IMR-90 (cell line): ENCODE measurements at regions not wholly inside any gene's neighbourhood (a gene's known extent, or its start where the extent isn't known, plus 50 kb on each side); places are given as distances from the start of the nearest gene placed in this dataset.

ENCODE experiments used
- ATAC-seq: fragments of 200-7000 bp; cut with Tn5 transposase; 2 replicates; pipeline ENCODE4 v1.9.1; 2020; ENCODE audit warnings: low read depth, mild to moderate bottlenecking, moderate library complexity
- BruUV-seq: library from RNA; stranded (reverse); fragments of 400-500 nt; replicated peaks from 2 replicates; lab custom pipeline; 2021; lab: Mats Ljungman, UMichigan
- CTCF ChIA-PET: fragments of 300-600 bp; formaldehyde crosslinking; extraction: SDS; loops from one replicate; lab custom pipeline; 2021; ENCODE audit warnings: antibody characterized with exemption; lab: Yijun Ruan, JAX
- POLR2A ChIA-PET: fragments of 300-600 bp; sonication (Branson Sonifier 250); formaldehyde crosslinking; loops from one replicate; lab custom pipeline; 2022; ENCODE audit warnings: antibody characterized with exemption; ENCODE audit not compliant: unreplicated experiment; lab: Charles Lee
- DNase-seq: peaks from one replicate; pipeline ENCODE4 v3.0.0; 2013
- H2AFZ ChIP-seq: replicated peaks from 2 replicates; pipeline ENCODE3; 2013; ENCODE audit warnings: low read length, mild to moderate bottlenecking; ENCODE audit not compliant: poor library complexity
- H2AK5ac ChIP-seq: 2 replicates; pipeline ENCODE4 v1.6.1; 2013; ENCODE audit warnings: low read depth, low read length, inconsistent platforms
- H2AK9ac ChIP-seq: replicated peaks from 2 replicates; pipeline ENCODE3; 2013; ENCODE audit warnings: mild to moderate bottlenecking, low read depth, low read length, moderate library complexity; ENCODE audit not compliant: poor library complexity
- H2BK120ac ChIP-seq: 2 replicates; pipeline ENCODE4 v1.6.1; 2013; ENCODE audit warnings: low read depth, low read length, inconsistent platforms
- H2BK15ac ChIP-seq: 3 replicates; pipeline ENCODE4 v1.6.1; 2013; ENCODE audit warnings: low read depth, low read length, inconsistent platforms
- H2BK20ac ChIP-seq: 2 replicates; pipeline ENCODE4 v1.6.1; 2013; ENCODE audit warnings: low read depth, mild to moderate bottlenecking, inconsistent platforms, low read length, moderate library complexity
- H2BK5ac ChIP-seq: 2 replicates; pipeline ENCODE4 v1.6.1; 2013; ENCODE audit warnings: mild to moderate bottlenecking, low read depth, low read length, inconsistent platforms; ENCODE audit not compliant: poor library complexity, severe bottlenecking
- H3K14ac ChIP-seq: replicated peaks from 2 replicates; pipeline ENCODE4 v1.6.1; 2013; ENCODE audit warnings: low read depth, low read length, inconsistent platforms
- H3K18ac ChIP-seq: 2 replicates; pipeline ENCODE4 v1.6.1; 2013; ENCODE audit warnings: low read depth, low read length, control low read depth
- H3K23ac ChIP-seq: 2 replicates; pipeline ENCODE4 v1.6.1; 2013; ENCODE audit warnings: low read depth, low read length, inconsistent platforms
- H3K27ac ChIP-seq: 2 replicates; pipeline ENCODE4 v1.5.1; 2013; ENCODE audit warnings: mild to moderate bottlenecking, control low read depth, low read length; ENCODE audit not compliant: insufficient read depth
- H3K27me3 ChIP-seq: 2 replicates; pipeline ENCODE4 v1.6.1; 2013; ENCODE audit warnings: low read length; ENCODE audit not compliant: control insufficient read depth, insufficient read depth
- H3K36me3 ChIP-seq: 2 replicates; pipeline ENCODE4 v1.6.1; 2013; ENCODE audit warnings: low read length, mixed read lengths; ENCODE audit not compliant: control insufficient read depth, insufficient read depth
- H3K4ac ChIP-seq: 2 replicates; pipeline ENCODE4 v1.6.1; 2013; ENCODE audit warnings: low read depth, low read length, inconsistent platforms
- H3K4me1 ChIP-seq: 2 replicates; pipeline ENCODE4 v1.6.1; 2013; ENCODE audit warnings: low read length, mixed read lengths; ENCODE audit not compliant: control insufficient read depth, insufficient read depth
- H3K4me2 ChIP-seq: 2 replicates; pipeline ENCODE4 v1.6.1; 2013; ENCODE audit warnings: low read depth, mild to moderate bottlenecking, control low read depth, low read length, moderate library complexity
- H3K4me3 ChIP-seq: 2 replicates; pipeline ENCODE4 v1.5.1; 2013; ENCODE audit warnings: low read depth, mild to moderate bottlenecking, control low read depth, low read length, moderate library complexity; ENCODE audit not compliant: insufficient read depth
- H3K56ac ChIP-seq: 2 replicates; pipeline ENCODE4 v1.6.1; 2013; ENCODE audit warnings: low read length, inconsistent platforms; ENCODE audit not compliant: insufficient read depth; ENCODE audit errors: extremely low read depth
- H3K79me1 ChIP-seq, 2 experiments: 2 replicates each; pipeline ENCODE4 v1.6.1; 2013; ENCODE audit warnings: low read length in 2 of 2, inconsistent platforms in 1 of 2, low read depth in 1 of 2
- H3K9ac ChIP-seq: 2 replicates; pipeline ENCODE4 v1.6.1; 2013; ENCODE audit warnings: low read depth, low read length, control low read depth
- H3K9me1 ChIP-seq: 2 replicates; pipeline ENCODE4 v1.6.1; 2013; ENCODE audit warnings: low read length, inconsistent platforms; ENCODE audit not compliant: insufficient read depth
- H3K9me3 ChIP-seq: 2 replicates; pipeline ENCODE4 v1.6.1; 2013; ENCODE audit warnings: low read length; ENCODE audit not compliant: control insufficient read depth, insufficient read depth
- H4K20me1 ChIP-seq: 2 replicates; pipeline ENCODE4 v1.6.1; 2013; ENCODE audit warnings: low read length, inconsistent platforms; ENCODE audit not compliant: insufficient read depth
- H4K5ac ChIP-seq: 2 replicates; pipeline ENCODE4 v1.6.1; 2013; ENCODE audit warnings: mild to moderate bottlenecking, low read depth, low read length, control low read depth
- H4K8ac ChIP-seq, 2 experiments: 2 replicates each; pipeline ENCODE4 v1.6.1; 2013; ENCODE audit warnings: low read depth in 2 of 2, low read length in 2 of 2, control low read depth in 1 of 2, inconsistent platforms in 1 of 2
- H4K91ac ChIP-seq: 2 replicates; pipeline ENCODE4 v1.6.1; 2013; ENCODE audit warnings: low read depth, low read length, inconsistent platforms; ENCODE audit not compliant: insufficient read depth
- CEBPB ChIP-seq: IDR thresholded peaks from 2 replicates; pipeline ENCODE4 v1.6.1; 2012; ENCODE audit warnings: low read depth, low read length, improper control_type of control experiment
- FOS ChIP-seq: fragments of 150-350 bp; IDR thresholded peaks from 2 replicates; pipeline ENCODE4 v1.6.1; 2016; ENCODE audit warnings: low read depth, low read length
- MAFK ChIP-seq: IDR thresholded peaks from 2 replicates; pipeline ENCODE4 v1.6.1; 2012; ENCODE audit warnings: low read depth, low read length, improper control_type of control experiment
- MAZ ChIP-seq: IDR thresholded peaks from 2 replicates; pipeline ENCODE4 v1.6.1; 2012; ENCODE audit warnings: low read depth, mild to moderate bottlenecking, low read length, improper control_type of control experiment, moderate library complexity, borderline replicate concordance
- MXI1 ChIP-seq: IDR thresholded peaks from 2 replicates; pipeline ENCODE4 v1.6.1; 2012; ENCODE audit warnings: low read depth, mild to moderate bottlenecking, low read length, moderate library complexity, borderline replicate concordance
- RAD21 ChIP-seq: IDR thresholded peaks from 2 replicates; pipeline ENCODE4 v1.6.1; 2012; ENCODE audit warnings: low read length, improper control_type of control experiment
- SMC3 ChIP-seq: fragments of 150-350 bp; IDR thresholded peaks from 2 replicates; pipeline ENCODE4 v1.6.1; 2016; ENCODE audit warnings: low read depth, mild to moderate bottlenecking, antibody characterized with exemption, low read length, moderate library complexity
- WGBS, 2 experiments: methylation state at CpG; one replicate each; pipeline versions ENCODE4 v1.1.5 to v1.1.7; 2013; ENCODE audit warnings: missing lambda C conversion rate in 2 of 2; ENCODE audit not compliant: insufficient read length in 1 of 2; ENCODE audit errors: extremely low coverage in 2 of 2; 5-methylcytosine and 5-hydroxymethylcytosine counted together
- dilution Hi-C: fragments of 300-500 bp; cut with HindIII; formaldehyde crosslinking; loops from one replicate; pipeline ENCODE4 v1.14.3; 2018; ENCODE audit warnings: low sequenced_read_pairs; ENCODE audit not compliant: unreplicated experiment
- in situ Hi-C: fragments of 300-500 bp; cut with MboI; formaldehyde crosslinking; loops from 3 replicates; pipeline ENCODE4 v1.14.3; 2019; ENCODE audit warnings: low sequenced_read_pairs, inconsistent platforms, mixed read lengths
- intact Hi-C: fragments of 100-400 bp; cut with micrococcal nuclease; formaldehyde crosslinking; loops from 2 replicates; pipeline ENCODE4 v1.10.0; 2022
- TF ChIP-seq, protein P1 (sequence below): fragments of 150-350 bp; IDR thresholded peaks from 2 replicates; pipeline ENCODE4 v1.6.1; 2016; ENCODE audit warnings: low read depth, mild to moderate bottlenecking, low read length, moderate library complexity, borderline replicate concordance
- TF ChIP-seq, protein P2 (sequence below): fragments of 150-350 bp; IDR thresholded peaks from 2 replicates; pipeline ENCODE4 v1.6.1; 2017; ENCODE audit warnings: mild to moderate bottlenecking, antibody characterized with exemption, low read length, low read depth

DNA sequence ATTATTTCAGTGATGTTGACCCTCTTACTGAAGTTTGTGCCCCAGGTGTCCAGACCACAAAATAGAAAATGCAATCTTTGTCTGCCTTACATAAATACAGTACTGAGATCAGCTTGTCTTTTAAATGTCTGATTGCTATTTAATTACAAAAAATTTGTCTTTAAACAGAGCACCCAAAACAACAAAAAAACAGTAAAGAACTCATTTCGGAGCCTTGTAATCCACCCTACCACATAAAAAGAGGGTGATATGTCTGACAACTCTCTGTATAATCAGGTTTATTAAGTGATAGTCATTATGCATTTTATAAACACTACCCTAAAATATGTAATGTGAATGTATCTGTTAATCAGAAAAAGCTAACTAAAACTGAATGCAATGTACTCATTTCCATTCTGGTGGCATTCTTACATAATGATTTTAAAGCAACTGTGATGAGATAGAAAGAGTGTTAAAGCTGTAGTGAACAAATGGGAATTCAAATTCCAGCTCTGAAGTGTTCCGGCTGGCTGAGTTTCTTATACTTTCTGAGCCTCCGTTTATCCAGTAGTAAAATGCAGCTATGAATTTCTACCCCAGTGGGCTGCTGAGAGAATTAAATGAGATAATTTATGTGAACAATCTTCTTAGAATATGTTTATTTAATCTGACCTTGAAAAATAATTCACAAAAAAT is 486.6 kb downstream of the USP25 start:
- Histone ChIP-seq H3K4me1 (no peaks in the 10 kb centered on the region), H3K56ac (no peak overlapping the region), H3K4me2 (no peak overlapping the region), H3K14ac (no peak overlapping the region), H2BK5ac (no peak overlapping the region), H4K91ac (no peak overlapping the region), H4K20me1 (no peaks in the 10 kb centered on the region), H2AK9ac (no peak overlapping the region), H3K9me1 (no peaks in the 10 kb centered on the region), H3K4me3 (no peak overlapping the region), H3K4ac (no peak overlapping the region), H3K9me3 (no peaks in the 10 kb centered on the region), H3K79me1 (no peaks in the 10 kb centered on the region), H2AK5ac (no peak overlapping the region), H2BK20ac (no peak overlapping the region), H2AFZ (no peak overlapping the region), H2BK15ac (no peak overlapping the region), H4K5ac (no peak overlapping the region), H4K8ac (no peak overlapping the region), H3K23ac (no peak overlapping the region), H3K27ac (no peak overlapping the region), H3K27me3 (no peaks in the 10 kb centered on the region), H3K36me3 (no peaks in the 10 kb centered on the region), H3K9ac (no peak overlapping the region), H3K18ac (no peak overlapping the region), H2BK120ac (no peak overlapping the region)
- TF ChIP-seq MAFK (no peak), MAZ (no peak), FOS (no peak), SMC3 (no peak), CEBPB (no peak), MXI1 (no peak), RAD21 (no peak)
- TF ChIP-seq, protein P1, sequence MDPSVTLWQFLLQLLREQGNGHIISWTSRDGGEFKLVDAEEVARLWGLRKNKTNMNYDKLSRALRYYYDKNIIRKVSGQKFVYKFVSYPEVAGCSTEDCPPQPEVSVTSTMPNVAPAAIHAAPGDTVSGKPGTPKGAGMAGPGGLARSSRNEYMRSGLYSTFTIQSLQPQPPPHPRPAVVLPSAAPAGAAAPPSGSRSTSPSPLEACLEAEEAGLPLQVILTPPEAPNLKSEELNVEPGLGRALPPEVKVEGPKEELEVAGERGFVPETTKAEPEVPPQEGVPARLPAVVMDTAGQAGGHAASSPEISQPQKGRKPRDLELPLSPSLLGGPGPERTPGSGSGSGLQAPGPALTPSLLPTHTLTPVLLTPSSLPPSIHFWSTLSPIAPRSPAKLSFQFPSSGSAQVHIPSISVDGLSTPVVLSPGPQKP, result no peak
- TF ChIP-seq, protein P2, sequence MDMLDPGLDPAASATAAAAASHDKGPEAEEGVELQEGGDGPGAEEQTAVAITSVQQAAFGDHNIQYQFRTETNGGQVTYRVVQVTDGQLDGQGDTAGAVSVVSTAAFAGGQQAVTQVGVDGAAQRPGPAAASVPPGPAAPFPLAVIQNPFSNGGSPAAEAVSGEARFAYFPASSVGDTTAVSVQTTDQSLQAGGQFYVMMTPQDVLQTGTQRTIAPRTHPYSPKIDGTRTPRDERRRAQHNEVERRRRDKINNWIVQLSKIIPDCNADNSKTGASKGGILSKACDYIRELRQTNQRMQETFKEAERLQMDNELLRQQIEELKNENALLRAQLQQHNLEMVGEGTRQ, result no peak
- intact Hi-C loops (no loop called here), dilution Hi-C loops (no loop called here), in situ Hi-C loops (no loop called here)
- ChIA-PET CTCF (no interaction called here), POLR2A (no interaction called here)
- no peak for ATAC-seq
- no CpG with 5 or more reads among the region's 3 CpGs for WGBS, 2 experiments
- BruUV-seq, result no TSS peak
- no peak for DNase-seq
